Panc1 (cell line): ENCODE measurements at regions not wholly inside any gene's neighbourhood (a gene's known extent, or its start where the extent isn't known, plus 50 kb on each side); places are given as distances from the start of the nearest gene placed in this dataset.

Source experiments
- CTCF ChIP-seq: fragments of 450-650 bp; IDR thresholded peaks from 2 replicates; pipeline ENCODE4 v1.5.1; 2017; ENCODE audit warnings: mild to moderate bottlenecking
- POLR2AphosphoS5 ChIP-seq: IDR thresholded peaks from 2 replicates; pipeline ENCODE4 v1.6.1; 2012; ENCODE audit warnings: mild to moderate bottlenecking, low read depth, low read length, moderate library complexity
- SIN3A ChIP-seq: IDR thresholded peaks from 2 replicates; pipeline ENCODE4 v1.6.1; 2012; ENCODE audit warnings: low read depth, mild to moderate bottlenecking, low read length, moderate library complexity, borderline replicate concordance; ENCODE audit not compliant: insufficient read depth
- TCF7L2 ChIP-seq: IDR thresholded peaks from 2 replicates; pipeline ENCODE4 v1.6.1; 2011; ENCODE audit warnings: mild to moderate bottlenecking, low read depth, low read length, inconsistent platforms
- TF ChIP-seq, protein P1 (sequence below), 2 experiments: IDR thresholded peaks; 2 replicates each; pipeline ENCODE4 v1.6.1; 2011 to 2012; ENCODE audit warnings: low read depth in 2 of 2, control low read depth in 1 of 2, low read length in 1 of 2, mild to moderate bottlenecking in 1 of 2, moderate library complexity in 1 of 2; ENCODE audit not compliant: insufficient read depth in 1 of 2

- TF ChIP-seq CTCF: no peak
- TF ChIP-seq POLR2AphosphoS5: no peak
- no peak for TF ChIP-seq SIN3A
- TF ChIP-seq, protein P1, sequence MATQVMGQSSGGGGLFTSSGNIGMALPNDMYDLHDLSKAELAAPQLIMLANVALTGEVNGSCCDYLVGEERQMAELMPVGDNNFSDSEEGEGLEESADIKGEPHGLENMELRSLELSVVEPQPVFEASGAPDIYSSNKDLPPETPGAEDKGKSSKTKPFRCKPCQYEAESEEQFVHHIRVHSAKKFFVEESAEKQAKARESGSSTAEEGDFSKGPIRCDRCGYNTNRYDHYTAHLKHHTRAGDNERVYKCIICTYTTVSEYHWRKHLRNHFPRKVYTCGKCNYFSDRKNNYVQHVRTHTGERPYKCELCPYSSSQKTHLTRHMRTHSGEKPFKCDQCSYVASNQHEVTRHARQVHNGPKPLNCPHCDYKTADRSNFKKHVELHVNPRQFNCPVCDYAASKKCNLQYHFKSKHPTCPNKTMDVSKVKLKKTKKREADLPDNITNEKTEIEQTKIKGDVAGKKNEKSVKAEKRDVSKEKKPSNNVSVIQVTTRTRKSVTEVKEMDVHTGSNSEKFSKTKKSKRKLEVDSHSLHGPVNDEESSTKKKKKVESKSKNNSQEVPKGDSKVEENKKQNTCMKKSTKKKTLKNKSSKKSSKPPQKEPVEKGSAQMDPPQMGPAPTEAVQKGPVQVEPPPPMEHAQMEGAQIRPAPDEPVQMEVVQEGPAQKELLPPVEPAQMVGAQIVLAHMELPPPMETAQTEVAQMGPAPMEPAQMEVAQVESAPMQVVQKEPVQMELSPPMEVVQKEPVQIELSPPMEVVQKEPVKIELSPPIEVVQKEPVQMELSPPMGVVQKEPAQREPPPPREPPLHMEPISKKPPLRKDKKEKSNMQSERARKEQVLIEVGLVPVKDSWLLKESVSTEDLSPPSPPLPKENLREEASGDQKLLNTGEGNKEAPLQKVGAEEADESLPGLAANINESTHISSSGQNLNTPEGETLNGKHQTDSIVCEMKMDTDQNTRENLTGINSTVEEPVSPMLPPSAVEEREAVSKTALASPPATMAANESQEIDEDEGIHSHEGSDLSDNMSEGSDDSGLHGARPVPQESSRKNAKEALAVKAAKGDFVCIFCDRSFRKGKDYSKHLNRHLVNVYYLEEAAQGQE (IDR thresholded peaks at IDR 0.05; ENCODE audit: insufficient read depth in 1 of 2, low read depth in 2 of 2, low read length in 1 of 2): no peak
- TF ChIP-seq TCF7L2: no peak
Observed at GRCh38 chr22:27617214-27617881, 184.2 kb downstream of the MN1 start.
